Colonic mucosa (tissue), 4 donors: ENCODE measurements at regions not wholly inside any gene's neighbourhood (a gene's known extent, or its start where the extent isn't known, plus 50 kb on each side); places are given as distances from the start of the nearest gene placed in this dataset.

Experiments used
- DNase-seq: peaks from one replicate; pipeline ENCODE4 v3.0.0-alpha.2; 2020
- H3K27ac ChIP-seq: fragments of 200-600 bp; one replicate; pipeline ENCODE4 v1.8.0; 2021
- H3K27me3 ChIP-seq: fragments of 200-600 bp; one replicate; pipeline ENCODE4 v1.8.0; 2021
- H3K36me3 ChIP-seq: fragments of 200-600 bp; one replicate; pipeline ENCODE4 v1.8.0; 2021
- H3K4me1 ChIP-seq: fragments of 200-600 bp; one replicate; pipeline ENCODE4 v1.8.0; 2021; ENCODE audit warnings: mild to moderate bottlenecking
- H3K4me3 ChIP-seq: fragments of 200-600 bp; one replicate; pipeline ENCODE4 v1.8.0; 2021
- H3K9ac ChIP-seq, 2 donors: one replicate each; pipeline ENCODE4 v1.7.0; 2013; ENCODE audit warnings: control low read depth in 2 of 2, low read depth in 2 of 2, low read length in 2 of 2
- H3K9me3 ChIP-seq: fragments of 200-600 bp; one replicate; pipeline ENCODE4 v1.8.0; 2021
- CTCF ChIP-seq: fragments of 200-600 bp; IDR thresholded peaks from one replicate; pipeline ENCODE4 v1.8.0; 2022; ENCODE audit warnings: antibody characterized with exemption, mild to moderate bottlenecking
- intact Hi-C: fragments of 100-400 bp; cut with DNase I; formaldehyde crosslinking; loops from one replicate; pipeline ENCODE4 v1.14.1; 2022
- donor health status: healthy.
- donor health status: DM: no; HTN: no; CAD: no.
- donor health status: DM: no; HTN: no; CAD: no.

GRCh38 chr13:106384516-106384915 is 150.9 kb downstream of the EFNB2 start:
- no peaks in the 10 kb centered on the region for H3K9me3 ChIP-seq
- no peaks in the 10 kb centered on the region for H3K36me3 ChIP-seq
- H3K9ac ChIP-seq: no peak overlapping the region
- H3K27ac ChIP-seq: no peak overlapping the region
- H3K4me1 ChIP-seq: no peaks in the 10 kb centered on the region
- H3K27me3 ChIP-seq: no peaks in the 10 kb centered on the region
- intact Hi-C loops: no loop called here
- no peak for TF ChIP-seq CTCF
- H3K4me3 ChIP-seq: no peak overlapping the region
- no peak for DNase-seq

GRCh38 chr13:106383791-106384190 is 151.7 kb downstream of the EFNB2 start:
- H3K36me3 ChIP-seq: no peaks in the 10 kb centered on the region
- DNase-seq: no peak
- intact Hi-C loops: no loop called here
- TF ChIP-seq CTCF: no peak
- H3K27me3 ChIP-seq: no peaks in the 10 kb centered on the region
- H3K9ac ChIP-seq: no peak overlapping the region
- no peak overlapping the region for H3K27ac ChIP-seq
- H3K9me3 ChIP-seq: no peaks in the 10 kb centered on the region
- H3K4me3 ChIP-seq: no peak overlapping the region
- H3K4me1 ChIP-seq: no peaks in the 10 kb centered on the region

- H3K4me1 ChIP-seq: no peaks in the 10 kb centered on the region
- no peaks in the 10 kb centered on the region for H3K9me3 ChIP-seq
- intact Hi-C loops: no loop called here
- DNase-seq: no peak
- no peaks in the 10 kb centered on the region for H3K36me3 ChIP-seq
- H3K9ac ChIP-seq: no peak overlapping the region
- no peaks in the 10 kb centered on the region for H3K27me3 ChIP-seq
- no peak overlapping the region for H3K4me3 ChIP-seq
- no peak for TF ChIP-seq CTCF
- H3K27ac ChIP-seq: no peak overlapping the region
Observed at GRCh38 chr13:106382534-106382933, 152.9 kb downstream of the EFNB2 start.

DNA sequence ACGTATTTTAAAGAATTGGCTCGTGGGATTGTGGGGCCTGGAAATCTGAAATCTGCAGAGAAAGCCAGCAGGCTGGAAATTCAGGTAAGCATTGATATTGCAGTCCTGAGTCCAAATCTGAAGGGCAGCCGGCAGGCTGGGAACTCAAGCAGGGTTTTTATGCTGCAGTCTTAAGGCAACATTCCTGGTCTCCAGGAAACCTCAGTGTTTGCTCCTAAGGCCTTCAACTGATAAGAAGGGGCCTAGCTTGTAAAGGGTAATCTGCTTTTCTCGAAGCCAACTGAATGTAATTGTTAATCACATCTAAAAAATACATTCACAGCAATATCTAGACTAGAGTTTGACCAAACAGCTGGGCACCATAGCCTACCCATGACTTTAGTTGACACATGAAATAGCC is 154.4 kb downstream of the EFNB2 start:
- intact Hi-C loops: no loop called here
- Histone ChIP-seq H3K9me3 (no peaks in the 10 kb centered on the region), H3K36me3 (no peaks in the 10 kb centered on the region), H3K9ac (no peak overlapping the region), H3K27me3 (no peaks in the 10 kb centered on the region), H3K4me3 (no peak overlapping the region), H3K4me1 (no peaks in the 10 kb centered on the region), H3K27ac (no peak overlapping the region)
- DNase-seq: no peak
- no peak for TF ChIP-seq CTCF

DNA sequence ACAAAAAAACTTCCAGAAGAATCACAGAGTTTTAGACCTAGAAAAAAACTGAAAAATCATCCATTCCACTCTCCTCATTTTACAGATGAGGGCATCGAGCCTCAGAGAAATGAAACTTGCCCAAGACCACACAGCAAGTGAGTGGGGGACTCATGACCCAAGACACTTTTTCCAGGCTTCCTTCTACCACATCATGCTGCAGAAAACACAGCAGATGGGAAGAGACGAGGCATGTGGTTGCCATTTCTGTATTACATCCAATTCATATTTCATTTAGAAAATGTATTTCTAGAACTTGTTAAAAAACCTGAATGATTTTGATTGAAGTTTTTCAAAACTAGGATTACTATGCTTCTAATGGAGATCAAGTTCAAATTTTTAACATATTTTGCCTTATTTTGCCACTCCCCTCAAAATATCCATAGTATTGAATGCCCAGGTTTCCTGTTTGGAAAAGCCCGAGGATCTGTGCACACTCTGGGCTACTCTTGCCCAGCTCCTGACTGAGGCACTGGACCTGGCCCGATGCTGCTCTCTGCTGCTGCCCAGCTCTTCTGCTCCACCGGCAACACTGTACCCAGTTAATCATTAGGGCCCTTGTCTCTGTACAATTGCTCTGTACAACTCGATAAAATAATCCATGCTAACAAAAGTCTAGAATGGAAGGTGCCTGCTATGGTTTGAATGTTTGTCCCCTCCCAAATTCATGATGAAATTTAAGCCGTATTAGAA is 157.4 kb downstream of the EFNB2 start:
- Histone ChIP-seq H3K9me3 (no peaks in the 10 kb centered on the region), H3K9ac (no peak overlapping the region), H3K4me1 (no peaks in the 10 kb centered on the region), H3K27me3 (no peaks in the 10 kb centered on the region), H3K27ac (no peak overlapping the region), H3K4me3 (no peak overlapping the region), H3K36me3 (no peaks in the 10 kb centered on the region)
- intact Hi-C loops: no loop called here
- no peak for DNase-seq
- TF ChIP-seq CTCF: no peak
